ENCODE measurements at regions not wholly inside any gene's neighbourhood (a gene's known extent, or its start where the extent isn't known, plus 50 kb on each side); places are given as distances from the start of the nearest gene placed in this dataset.

DNA sequence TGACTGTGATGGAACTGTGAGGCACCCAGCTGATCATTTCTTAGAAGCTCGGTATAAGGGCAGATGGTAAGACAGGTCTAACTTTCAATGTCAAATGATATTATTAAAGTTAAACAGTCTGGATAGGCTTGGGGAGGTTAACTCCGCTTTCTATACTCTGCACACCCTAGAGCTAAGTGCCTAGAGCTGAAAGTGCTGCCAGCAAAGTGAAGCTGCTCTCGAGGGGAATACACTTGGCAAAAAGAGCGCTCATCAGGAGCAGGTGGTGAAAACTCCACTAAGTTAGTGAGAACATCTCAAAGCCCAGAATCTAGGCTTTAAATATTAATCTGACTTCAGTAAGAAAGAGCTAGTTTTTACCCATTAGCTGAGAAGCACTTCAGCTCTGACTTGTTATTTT, 349.6 kb upstream of the SLC30A5 start:
- H3K9me3 ChIP-seq (ENCODE audit: control insufficient read depth in 1 of 2, low read length in 2 of 2), result no peaks in the 10 kb centered on the region
- H3K36me3 ChIP-seq (ENCODE audit: insufficient read depth, low read length), result no peaks in the 10 kb centered on the region
- intact Hi-C loops (cut with micrococcal nuclease), result no loop called here
- Mint-ChIP-seq H3K9me3 (peaks cover 0 to 2% (median 0%) of the 10 kb centered on the region in 8 donors), H3K27ac (no peak overlapping the region), H3K27me3 (peaks cover 2 to 4% of the 10 kb centered on the region in 2 donors), H3K36me3 (no peaks in the 10 kb centered on the region), H3K4me1 (peaks cover 0 to 2% (median under 1%) of the 10 kb centered on the region in 4 donors), H3K4me3 (no peak overlapping the region)
- H3K27ac ChIP-seq (ENCODE audit: low read depth, low read length), result no peak overlapping the region
- ChIA-PET CTCF (ENCODE audit: partially characterized antibody) (no interaction called here), POLR2A (ENCODE audit: partially characterized antibody) (interaction anchor here (1.1 kb wide), 1 partner anchor 13 kb away, joined by 3 read pairs; no protein-coding TSS in a partner anchor)
- no peaks in the 10 kb centered on the region for H3K4me1 ChIP-seq (ENCODE audit: insufficient read depth, low read length)
- H3K27me3 ChIP-seq (ENCODE audit: insufficient read depth, low read length), result no peaks in the 10 kb centered on the region
- no peak overlapping the region for H3K4me3 ChIP-seq (ENCODE audit: low read length in 2 of 2)
- no peak for DNase-seq

DNA sequence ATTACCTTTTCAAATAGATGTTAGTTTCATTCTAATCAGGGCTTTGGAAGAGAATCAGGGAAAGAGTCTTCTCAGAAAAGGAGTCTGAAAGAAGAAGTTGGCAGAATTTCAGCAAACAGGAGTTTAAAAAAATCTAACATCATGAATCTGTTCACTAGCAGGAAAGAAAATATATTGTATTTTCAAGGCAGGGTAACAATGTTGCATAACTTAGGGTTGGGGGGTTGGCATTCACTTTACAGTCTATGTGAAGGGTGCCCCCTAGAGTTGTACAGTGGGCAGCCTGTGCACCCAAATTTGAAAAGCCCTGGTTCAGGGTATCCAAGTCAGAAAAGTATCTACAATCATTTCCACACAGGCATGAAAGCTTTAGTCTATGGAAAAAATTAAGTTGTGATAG, 348.4 kb upstream of the SLC30A5 start:
- Histone ChIP-seq H3K4me3 (ENCODE audit: low read length in 2 of 2) (no peak overlapping the region), H3K9me3 (ENCODE audit: control insufficient read depth in 1 of 2, low read length in 2 of 2) (no peaks in the 10 kb centered on the region), H3K36me3 (ENCODE audit: insufficient read depth, low read length) (no peaks in the 10 kb centered on the region), H3K4me1 (ENCODE audit: insufficient read depth, low read length) (no peaks in the 10 kb centered on the region), H3K27me3 (ENCODE audit: insufficient read depth, low read length) (no peaks in the 10 kb centered on the region), H3K27ac (ENCODE audit: low read depth, low read length) (no peak overlapping the region)
- Mint-ChIP-seq H3K36me3 (no peaks in the 10 kb centered on the region), H3K4me1 (peaks cover 0 to 4% (median 2%) of the 10 kb centered on the region in 4 donors), H3K27me3 (peaks cover 9 to 11% of the 10 kb centered on the region in 2 donors), H3K4me3 (no peak overlapping the region), H3K27ac (no peak overlapping the region), H3K9me3 (peaks cover 0 to 2% (median 0%) of the 10 kb centered on the region in 8 donors)
- POLR2A ChIA-PET (ENCODE audit: partially characterized antibody), result no interaction called here
- intact Hi-C loops (cut with micrococcal nuclease), result no loop called here
- CTCF ChIA-PET (ENCODE audit: partially characterized antibody), result no interaction called here
- DNase-seq, result no peak

DNA sequence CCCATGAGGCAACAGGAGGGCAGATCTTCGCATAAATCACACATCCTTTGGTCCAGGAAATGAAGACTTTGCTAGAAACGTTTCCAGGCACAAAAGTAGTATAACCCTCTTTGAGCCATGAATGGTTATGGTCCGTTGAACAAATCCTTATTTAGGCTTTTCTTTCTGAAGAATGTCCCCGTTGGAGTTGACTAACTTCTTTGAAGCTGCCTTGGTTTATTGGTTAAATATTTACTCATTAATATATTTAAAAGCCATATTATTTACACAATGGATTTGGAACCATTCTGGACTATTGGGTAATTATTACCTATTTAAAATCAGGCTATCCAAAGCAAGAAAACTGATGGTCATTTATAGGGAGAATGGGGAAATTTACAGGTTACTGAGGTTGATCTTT, 347.6 kb upstream of the SLC30A5 start:
- Mint-ChIP-seq H3K27ac (no peak overlapping the region), H3K4me1 (peaks cover 0 to 4% (median 2%) of the 10 kb centered on the region in 4 donors), H3K27me3 (peaks cover 9 to 14% of the 10 kb centered on the region in 2 donors), H3K4me3 (no peak overlapping the region), H3K9me3 (peaks cover 0 to 2% (median 0%) of the 10 kb centered on the region in 8 donors), H3K36me3 (no peaks in the 10 kb centered on the region)
- Histone ChIP-seq H3K36me3 (ENCODE audit: insufficient read depth, low read length) (no peaks in the 10 kb centered on the region), H3K9me3 (ENCODE audit: control insufficient read depth in 1 of 2, low read length in 2 of 2) (no peaks in the 10 kb centered on the region), H3K27ac (ENCODE audit: low read depth, low read length) (no peak overlapping the region), H3K27me3 (ENCODE audit: insufficient read depth, low read length) (no peaks in the 10 kb centered on the region), H3K4me3 (ENCODE audit: low read length in 2 of 2) (no peak overlapping the region), H3K4me1 (ENCODE audit: insufficient read depth, low read length) (no peaks in the 10 kb centered on the region)
- ChIA-PET CTCF (ENCODE audit: partially characterized antibody) (no interaction called here), POLR2A (ENCODE audit: partially characterized antibody) (no interaction called here)
- DNase-seq, result no peak
- intact Hi-C loops (cut with micrococcal nuclease), result no loop called here

DNA sequence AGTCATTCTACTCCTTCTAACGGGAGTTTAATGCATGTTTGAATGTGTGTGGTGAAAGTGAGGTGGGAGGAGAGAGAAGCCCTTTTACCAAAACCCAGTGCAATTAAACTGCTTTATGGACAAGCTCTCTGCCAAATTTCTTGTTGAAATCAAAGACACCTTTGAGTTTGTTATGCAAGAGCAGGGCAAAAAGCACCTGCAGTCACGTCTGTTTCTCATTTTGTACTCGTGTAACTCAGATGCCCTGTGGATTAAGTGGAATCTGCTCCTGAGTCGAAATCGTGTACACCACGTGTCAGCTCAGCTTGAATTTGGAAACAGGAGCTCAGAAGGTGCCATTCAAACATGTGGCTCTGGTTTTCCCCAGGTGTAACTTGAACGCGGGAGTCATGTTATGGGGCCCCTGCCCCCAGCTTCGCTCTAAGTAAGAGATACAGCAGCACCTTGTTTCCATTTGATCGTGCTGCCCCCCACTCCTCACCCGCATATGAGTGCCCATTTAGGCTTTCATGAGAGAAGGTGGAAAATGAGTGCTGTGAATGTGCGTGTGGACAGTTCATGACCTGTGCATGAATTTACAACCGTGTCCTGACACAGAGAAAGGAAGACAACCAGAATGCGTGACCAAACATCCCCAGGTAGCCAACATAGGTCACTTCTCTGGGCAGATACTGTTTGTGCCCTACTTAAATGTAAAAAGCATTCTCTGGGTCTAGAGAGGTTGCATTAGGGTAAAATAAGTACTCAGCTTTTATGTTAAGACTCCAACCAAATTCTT, 347.0 kb upstream of the SLC30A5 start:
- peaks cover 9 to 14% of the 10 kb centered on the region in 2 donors for H3K27me3 Mint-ChIP-seq

DNA sequence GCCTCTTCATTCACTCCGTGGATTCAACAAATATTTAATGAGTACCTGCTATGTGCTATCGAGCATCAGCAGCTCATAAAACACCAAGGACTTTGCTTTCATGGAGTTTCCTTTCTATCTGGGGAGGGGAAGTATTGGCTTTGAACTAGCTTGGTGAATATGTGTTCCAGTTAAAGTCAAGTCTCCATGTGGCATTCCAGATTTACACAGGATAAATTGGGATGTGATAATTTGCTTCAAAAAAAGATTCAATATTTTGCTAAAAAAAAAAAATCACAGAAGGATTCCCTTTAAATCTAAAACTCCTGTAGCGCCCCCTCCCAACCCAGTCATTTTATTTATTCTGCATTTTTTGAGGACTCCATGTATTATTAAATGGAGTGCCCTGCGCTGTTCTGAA, 346.3 kb upstream of the SLC30A5 start:
- H3K4me3 ChIP-seq (ENCODE audit: low read length in 2 of 2), result no peak overlapping the region
- Mint-ChIP-seq H3K27me3 (peaks cover 8 to 14% of the 10 kb centered on the region in 2 donors), H3K4me1 (peaks cover 0 to 4% (median 2%) of the 10 kb centered on the region in 4 donors), H3K4me3 (no peak overlapping the region), H3K9me3 (peaks cover 0 to under 1% (median 0%) of the 10 kb centered on the region in 8 donors), H3K36me3 (no peaks in the 10 kb centered on the region), H3K27ac (no peak overlapping the region)
- ChIA-PET CTCF (ENCODE audit: partially characterized antibody) (no interaction called here), POLR2A (ENCODE audit: partially characterized antibody) (no interaction called here)
- no peaks in the 10 kb centered on the region for H3K27me3 ChIP-seq (ENCODE audit: insufficient read depth, low read length)
- no peak for DNase-seq
- H3K27ac ChIP-seq (ENCODE audit: low read depth, low read length), result no peak overlapping the region
- intact Hi-C loops (cut with micrococcal nuclease), result no loop called here
- H3K4me1 ChIP-seq (ENCODE audit: insufficient read depth, low read length), result no peaks in the 10 kb centered on the region
- no peaks in the 10 kb centered on the region for H3K36me3 ChIP-seq (ENCODE audit: insufficient read depth, low read length)
- H3K9me3 ChIP-seq (ENCODE audit: control insufficient read depth in 1 of 2, low read length in 2 of 2), result no peaks in the 10 kb centered on the region

More for the DNA sequence above, 347.0 kb upstream of the SLC30A5 start:
- no peak for DNase-seq
- no peak overlapping the region for H3K27ac Mint-ChIP-seq
- Histone ChIP-seq H3K27ac (ENCODE audit: low read depth, low read length) (no peak overlapping the region), H3K9me3 (ENCODE audit: control insufficient read depth in 1 of 2, low read length in 2 of 2) (no peaks in the 10 kb centered on the region), H3K4me3 (ENCODE audit: low read length in 2 of 2) (no peak overlapping the region), H3K27me3 (ENCODE audit: insufficient read depth, low read length) (no peaks in the 10 kb centered on the region), H3K36me3 (ENCODE audit: insufficient read depth, low read length) (no peaks in the 10 kb centered on the region), H3K4me1 (ENCODE audit: insufficient read depth, low read length) (no peaks in the 10 kb centered on the region)
- intact Hi-C loops (cut with micrococcal nuclease), result no loop called here
- peaks cover 0 to 2% (median 0%) of the 10 kb centered on the region in 8 donors for H3K9me3 Mint-ChIP-seq
- H3K36me3 Mint-ChIP-seq, result no peaks in the 10 kb centered on the region
- peaks cover 0 to 4% (median 2%) of the 10 kb centered on the region in 4 donors for H3K4me1 Mint-ChIP-seq
- ChIA-PET POLR2A (ENCODE audit: partially characterized antibody) (no interaction called here), CTCF (ENCODE audit: partially characterized antibody) (no interaction called here)
- no peak overlapping the region for H3K4me3 Mint-ChIP-seq

DNA sequence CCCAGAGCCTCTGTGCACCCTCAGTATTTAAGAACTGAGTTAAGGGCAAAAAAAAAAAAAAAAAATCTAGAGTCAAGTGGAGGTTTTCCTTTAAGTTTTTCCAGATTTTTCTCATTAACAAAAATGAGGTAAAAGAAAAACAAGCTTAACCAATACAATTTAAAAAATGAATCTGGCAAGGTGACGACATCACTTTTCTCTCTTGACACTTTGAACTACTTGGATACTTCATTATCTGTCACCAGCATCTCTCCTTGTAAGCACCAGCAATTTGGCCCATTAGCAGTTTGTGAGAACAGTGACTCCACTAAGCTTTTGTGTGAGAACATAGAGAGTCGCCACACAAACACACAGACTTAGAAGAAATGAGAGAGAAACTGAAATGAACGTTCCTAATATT, 345.7 kb upstream of the SLC30A5 start:
- peaks cover 8 to 14% of the 10 kb centered on the region in 2 donors for H3K27me3 Mint-ChIP-seq
- no peaks in the 10 kb centered on the region for H3K4me1 ChIP-seq (ENCODE audit: insufficient read depth, low read length)
- no peak for DNase-seq

DNA sequence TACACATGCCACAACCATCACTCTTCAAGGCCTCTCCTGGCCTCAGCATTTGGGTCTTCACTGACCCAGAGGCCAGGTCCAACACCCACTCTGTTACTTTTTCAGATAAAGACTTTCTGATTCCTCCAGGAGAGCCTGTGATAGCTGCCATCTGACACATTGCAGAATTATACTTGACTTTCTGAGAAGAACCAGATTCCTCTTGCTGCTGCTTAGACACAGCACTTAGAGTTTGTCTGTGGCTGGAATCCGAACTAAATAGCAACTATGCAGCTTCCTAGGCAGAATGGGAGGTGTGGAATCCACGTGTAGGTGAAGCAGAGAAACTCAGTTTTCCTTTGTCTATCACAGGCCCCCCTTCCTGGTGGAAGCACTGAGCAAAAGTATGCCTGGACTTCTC, 344.7 kb upstream of the SLC30A5 start:
- H3K9me3 ChIP-seq (ENCODE audit: control insufficient read depth in 1 of 2, low read length in 2 of 2), result no peaks in the 10 kb centered on the region
- intact Hi-C loops (cut with micrococcal nuclease), result no loop called here
- H3K4me3 ChIP-seq (ENCODE audit: low read length in 2 of 2), result no peak overlapping the region
- H3K4me1 ChIP-seq (ENCODE audit: insufficient read depth, low read length), result no peaks in the 10 kb centered on the region
- Mint-ChIP-seq H3K4me1 (peaks cover 0 to 4% (median 2%) of the 10 kb centered on the region in 4 donors), H3K36me3 (no peaks in the 10 kb centered on the region), H3K4me3 (no peak overlapping the region), H3K27me3 (peaks cover 8 to 14% of the 10 kb centered on the region in 2 donors), H3K27ac (no peak overlapping the region), H3K9me3 (no peaks in the 10 kb centered on the region)
- DNase-seq, result no peak
- no peaks in the 10 kb centered on the region for H3K27me3 ChIP-seq (ENCODE audit: insufficient read depth, low read length)
- ChIA-PET CTCF (ENCODE audit: partially characterized antibody) (no interaction called here), POLR2A (ENCODE audit: partially characterized antibody) (no interaction called here)
- H3K36me3 ChIP-seq (ENCODE audit: insufficient read depth, low read length), result no peaks in the 10 kb centered on the region
- no peak overlapping the region for H3K27ac ChIP-seq (ENCODE audit: low read depth, low read length)

More for the DNA sequence above, 345.7 kb upstream of the SLC30A5 start:
- no peak overlapping the region for H3K4me3 Mint-ChIP-seq
- no peaks in the 10 kb centered on the region for H3K9me3 Mint-ChIP-seq
- Histone ChIP-seq H3K27ac (ENCODE audit: low read depth, low read length) (no peak overlapping the region), H3K4me3 (ENCODE audit: low read length in 2 of 2) (no peak overlapping the region), H3K27me3 (ENCODE audit: insufficient read depth, low read length) (no peaks in the 10 kb centered on the region), H3K9me3 (ENCODE audit: control insufficient read depth in 1 of 2, low read length in 2 of 2) (no peaks in the 10 kb centered on the region), H3K36me3 (ENCODE audit: insufficient read depth, low read length) (no peaks in the 10 kb centered on the region)
- ChIA-PET CTCF (ENCODE audit: partially characterized antibody) (no interaction called here), POLR2A (ENCODE audit: partially characterized antibody) (no interaction called here)
- H3K27ac Mint-ChIP-seq, result no peak overlapping the region
- H3K4me1 Mint-ChIP-seq, result peaks cover 0 to 4% (median 2%) of the 10 kb centered on the region in 4 donors
- H3K36me3 Mint-ChIP-seq, result no peaks in the 10 kb centered on the region
- intact Hi-C loops (cut with micrococcal nuclease), result no loop called here

Measured in CD4-positive, alpha-beta memory T cell (primary cell).